ENCODE measurements at regions not wholly inside any gene's neighbourhood (a gene's known extent, or its start where the extent isn't known, plus 50 kb on each side); places are given as distances from the start of the nearest gene placed in this dataset.

- in situ Hi-C loops (cut with HindIII; ENCODE audit: low sequenced_read_pairs): no loop called here
Measured at GRCh38 chr2:3005859-3006501, 371.6 kb downstream of the EIPR1 start.

DNA sequence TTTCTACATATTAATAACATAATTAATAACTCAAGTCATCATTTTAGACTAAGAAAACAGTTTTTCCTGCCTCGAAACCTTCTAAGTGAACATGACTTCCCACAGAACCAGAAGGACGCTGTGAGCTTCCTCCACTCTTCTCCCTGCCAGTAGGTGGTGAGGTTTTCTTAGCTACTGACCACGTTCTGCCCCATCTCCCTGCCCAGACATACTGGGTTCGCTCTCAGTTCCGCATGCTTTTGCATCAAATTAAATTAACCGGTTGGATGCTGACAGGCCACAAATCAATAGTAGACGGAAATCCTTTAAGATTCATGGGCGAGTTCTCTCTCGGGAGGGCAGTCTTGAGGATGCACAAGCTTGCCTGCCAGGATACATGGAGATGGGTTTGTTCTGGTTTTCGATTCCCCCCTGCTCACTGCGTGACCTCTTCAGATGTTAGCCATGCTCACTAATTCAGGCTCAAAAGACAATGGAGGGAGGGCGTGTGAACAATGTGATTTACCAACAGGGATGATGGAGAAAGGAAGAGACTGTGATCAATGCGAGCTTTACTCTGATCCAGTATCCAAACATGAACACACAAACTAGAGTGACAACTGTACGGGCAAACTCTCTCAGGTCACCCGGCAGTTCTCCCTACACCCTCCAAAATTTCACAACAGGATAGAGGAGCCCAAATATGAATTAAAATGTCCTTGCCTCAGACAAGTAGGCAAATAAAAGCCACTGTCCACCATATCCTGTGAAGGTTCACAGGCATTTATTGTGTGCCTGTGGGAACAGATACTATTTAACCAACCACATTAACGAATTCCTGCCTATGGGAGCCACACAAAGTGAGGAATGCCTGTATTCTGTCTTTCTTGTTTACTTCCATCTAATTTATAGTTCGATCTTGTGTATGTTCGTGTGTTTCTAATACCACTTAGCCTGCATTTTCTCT is 375.7 kb downstream of the EIPR1 start:
- in situ Hi-C loops (cut with HindIII; ENCODE audit: low sequenced_read_pairs): loop anchor here (5.0 kb wide), 1 partner anchor 65 kb away; no protein-coding TSS in a partner anchor

DNA sequence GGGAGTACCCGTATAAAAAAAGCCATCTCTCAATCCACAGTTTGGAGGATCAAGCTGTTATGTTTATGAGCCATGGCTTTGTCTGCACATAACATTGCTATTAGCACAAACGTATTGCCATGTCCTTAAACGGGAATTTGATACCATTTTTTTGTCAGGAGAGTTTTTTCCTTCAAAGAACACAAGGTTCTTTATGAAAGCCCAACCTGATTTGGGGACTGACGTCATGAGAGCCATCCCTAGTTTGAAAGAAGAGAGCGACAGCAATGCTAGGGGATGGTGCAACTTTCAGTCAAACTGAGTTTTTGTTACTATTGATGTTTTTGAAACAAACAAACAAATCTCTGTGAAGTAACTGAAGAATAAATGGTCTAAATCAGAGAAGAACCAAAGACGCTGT is 376.6 kb downstream of the EIPR1 start:
- in situ Hi-C loops (cut with HindIII; ENCODE audit: low sequenced_read_pairs): loop anchor here (5.0 kb wide), 1 partner anchor 66 kb away; no protein-coding TSS in a partner anchor

- in situ Hi-C loops (cut with HindIII; ENCODE audit: low sequenced_read_pairs): loop anchor here (5.0 kb wide), 1 partner anchor 67 kb away; no protein-coding TSS in a partner anchor
Measured at GRCh38 chr2:3000125-3000524, 377.5 kb downstream of the EIPR1 start.

DNA sequence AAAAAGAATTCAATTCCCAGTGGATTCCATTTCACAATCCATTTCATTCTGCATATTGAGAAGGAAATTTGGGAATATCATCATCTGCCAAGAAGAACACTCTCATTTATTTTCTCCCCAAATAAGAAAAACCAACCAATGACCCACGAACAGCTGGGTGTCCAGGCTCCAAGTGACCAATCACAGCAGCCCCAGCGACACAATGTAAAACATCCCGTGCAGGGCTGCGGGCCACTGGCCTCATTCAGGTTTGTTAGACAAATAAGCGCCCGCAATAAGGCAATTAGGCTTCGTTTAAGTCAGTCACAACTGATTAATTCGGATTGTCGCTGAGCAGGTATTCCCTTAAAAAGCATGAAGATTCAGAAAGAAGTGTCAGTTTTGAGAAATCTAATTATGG is 378.6 kb downstream of the EIPR1 start:
- in situ Hi-C loops (cut with HindIII; ENCODE audit: low sequenced_read_pairs): no loop called here

DNA sequence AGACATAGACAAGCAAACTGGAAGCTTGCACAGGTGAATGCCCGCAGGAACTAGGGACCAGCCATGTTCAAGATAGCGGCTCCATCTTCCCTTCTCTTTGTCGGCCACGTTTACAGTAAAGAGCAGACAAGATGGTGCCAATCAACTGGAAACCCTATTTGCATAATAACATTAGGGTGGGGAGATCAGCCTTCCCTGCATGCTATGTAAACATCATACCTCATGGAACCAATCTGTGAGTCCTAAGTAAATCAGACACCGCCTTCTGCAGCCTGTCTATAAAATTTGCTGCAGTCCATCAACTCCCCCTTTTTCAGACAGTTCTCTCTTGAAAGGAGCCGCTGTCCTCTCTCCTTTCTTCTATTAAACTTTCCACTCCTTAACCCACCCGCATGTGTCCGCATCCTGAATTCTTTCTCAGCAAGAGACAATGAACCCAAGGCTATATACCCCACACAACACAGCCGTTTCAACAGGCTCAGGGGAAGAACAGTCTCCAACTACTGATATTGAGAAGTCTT is 384.4 kb downstream of the EIPR1 start:
- in situ Hi-C loops (cut with HindIII; ENCODE audit: low sequenced_read_pairs): no loop called here

GRCh38 chr2:2992634-2993033 is 385.0 kb downstream of the EIPR1 start:
- in situ Hi-C loops (cut with HindIII; ENCODE audit: low sequenced_read_pairs): no loop called here

GRCh38 chr2:2985020-2985419 is 392.6 kb downstream of the EIPR1 start:
- in situ Hi-C loops (cut with HindIII; ENCODE audit: low sequenced_read_pairs): no loop called here

GRCh38 chr2:2981000-2981399 is 396.6 kb downstream of the EIPR1 start:
- in situ Hi-C loops (cut with HindIII; ENCODE audit: low sequenced_read_pairs): no loop called here

DNA sequence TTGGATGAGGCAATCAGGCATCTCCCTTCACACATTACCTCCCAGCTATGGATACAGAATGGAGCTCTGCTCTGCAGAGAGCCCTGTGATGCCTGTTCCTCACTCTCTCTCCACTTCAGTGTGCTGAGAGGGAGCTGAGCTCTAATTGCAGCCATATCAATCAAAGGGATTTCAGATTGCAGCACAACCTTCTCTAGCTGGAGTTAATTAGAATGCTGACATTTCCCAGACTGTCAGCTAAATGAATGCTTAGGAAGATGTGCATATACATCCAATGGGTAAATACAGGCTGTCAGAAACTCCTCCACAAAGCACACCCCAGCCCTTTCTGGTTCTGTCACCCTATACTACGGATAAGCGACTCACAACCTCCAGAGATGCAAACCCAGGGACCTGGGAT is 402.6 kb downstream of the EIPR1 start:
- in situ Hi-C loops (cut with HindIII; ENCODE audit: low sequenced_read_pairs): no loop called here

DNA sequence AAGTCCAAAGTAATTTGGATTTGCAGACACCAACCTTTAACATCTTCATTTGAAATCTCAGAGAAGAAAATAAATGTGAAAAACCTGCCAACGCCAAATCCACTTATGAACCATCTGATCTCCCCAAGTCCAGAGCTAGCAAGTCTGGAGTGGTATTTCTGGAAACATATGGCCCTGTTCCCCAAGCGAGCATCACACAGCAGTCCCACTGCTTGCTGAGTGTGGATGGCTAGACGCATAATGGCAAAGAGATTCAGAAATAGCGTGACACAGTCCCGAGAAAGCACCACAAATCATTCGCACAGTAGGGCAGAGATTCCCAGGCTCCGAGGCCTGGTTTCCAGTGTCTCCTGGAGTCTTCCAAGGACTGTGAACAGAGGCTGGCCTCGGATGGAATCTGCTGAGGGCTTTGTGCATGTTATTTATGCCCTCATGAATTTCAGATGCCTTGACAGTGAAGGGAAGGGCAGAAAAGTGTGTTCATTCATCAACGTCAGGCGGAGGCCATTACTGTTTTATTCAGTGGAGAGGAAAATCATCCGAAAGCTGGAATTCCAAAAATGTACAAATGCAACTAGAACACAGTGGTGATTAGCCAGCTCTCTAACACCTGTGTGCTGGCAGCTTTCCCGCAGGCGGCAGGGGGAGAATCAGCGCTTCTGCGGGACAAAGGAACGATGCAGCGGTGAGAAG is 417.0 kb downstream of the EIPR1 start:
- in situ Hi-C loops (cut with HindIII; ENCODE audit: low sequenced_read_pairs): no loop called here

GRCh38 chr2:2950403-2950952 is 427.1 kb downstream of the EIPR1 start:
- in situ Hi-C loops (cut with HindIII; ENCODE audit: low sequenced_read_pairs): no loop called here

GRCh38 chr2:2947406-2947805 is 430.2 kb downstream of the EIPR1 start:
- in situ Hi-C loops (cut with HindIII; ENCODE audit: low sequenced_read_pairs): no loop called here

DNA sequence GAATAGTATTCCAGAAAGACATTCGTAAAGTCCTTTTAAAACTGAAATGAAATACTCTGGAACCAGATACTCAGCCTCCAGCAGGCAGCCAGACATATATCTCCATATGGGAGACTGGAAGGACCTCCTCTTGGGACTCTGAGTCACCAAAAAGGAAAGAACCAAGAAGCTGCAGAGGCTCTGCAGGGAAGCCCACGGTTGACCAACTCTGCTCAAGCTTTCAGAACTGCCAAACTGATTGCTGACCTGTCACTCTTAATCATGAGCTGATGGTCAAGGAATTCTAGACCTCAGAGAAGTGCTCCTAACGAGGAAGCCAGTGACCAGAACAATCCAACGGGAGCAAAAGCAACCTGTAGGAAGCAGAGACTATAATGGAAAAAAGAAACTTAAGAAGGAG is 434.7 kb downstream of the EIPR1 start:
- in situ Hi-C loops (cut with HindIII; ENCODE audit: low sequenced_read_pairs): no loop called here

DNA sequence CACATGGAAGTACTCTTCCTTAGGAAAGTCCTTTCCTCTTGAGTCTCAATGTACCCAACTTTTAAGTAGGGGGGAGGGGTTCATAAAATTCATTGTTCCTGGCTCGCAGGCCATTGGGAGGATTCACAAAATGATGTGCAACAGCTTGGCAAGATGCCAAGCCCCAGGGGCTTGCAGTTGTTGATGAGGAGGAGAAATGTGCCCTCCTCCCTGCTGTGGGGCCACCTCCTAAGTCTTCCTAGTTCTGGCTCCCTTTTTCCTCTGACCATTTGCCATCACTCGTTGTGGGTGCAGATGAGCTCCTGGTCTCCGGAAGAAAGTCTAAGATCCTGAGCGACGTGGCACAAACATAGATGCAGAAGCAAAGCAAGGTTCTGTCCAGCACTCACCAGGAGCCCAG is 435.4 kb downstream of the EIPR1 start:
- in situ Hi-C loops (cut with HindIII; ENCODE audit: low sequenced_read_pairs): no loop called here

DNA sequence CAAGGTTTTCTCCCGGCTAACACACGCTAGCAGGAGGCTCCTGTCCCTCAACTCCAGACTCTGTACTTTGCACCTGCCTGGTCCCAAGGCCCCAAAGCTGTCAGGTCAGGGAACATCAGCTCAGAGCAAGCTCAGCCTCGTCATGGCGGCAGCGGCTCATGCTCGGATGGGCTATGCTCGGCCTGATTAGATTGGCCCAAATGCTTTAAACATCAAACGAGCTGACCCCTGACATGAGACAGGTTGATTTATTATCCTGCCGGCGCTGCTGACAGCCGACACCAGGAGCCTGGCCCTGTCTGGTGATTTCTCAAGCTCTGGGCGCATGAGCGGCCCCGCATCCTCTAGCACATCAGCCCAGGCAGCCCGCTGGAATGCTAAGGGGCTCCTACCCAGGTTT is 436.4 kb downstream of the EIPR1 start:
- in situ Hi-C loops (cut with HindIII; ENCODE audit: low sequenced_read_pairs): no loop called here

DNA sequence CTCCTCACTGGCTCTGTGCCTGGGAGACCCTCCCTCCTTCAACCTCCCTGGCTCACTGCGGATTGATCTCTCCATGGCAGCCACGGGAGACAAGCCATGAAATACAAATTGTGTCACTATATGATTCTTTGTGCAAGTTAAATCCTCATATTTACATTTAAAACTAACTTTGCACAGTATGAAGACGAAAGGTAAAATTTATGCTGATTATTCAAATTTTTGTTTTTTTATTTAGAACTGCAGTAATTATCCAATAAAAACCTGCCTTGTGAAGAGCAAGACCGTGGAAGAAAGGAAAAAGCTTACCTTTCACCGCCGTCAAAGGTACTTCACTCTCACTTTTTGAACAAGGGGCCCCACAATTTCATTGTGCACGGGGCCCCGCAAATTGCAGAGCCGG is 436.9 kb downstream of the EIPR1 start:
- in situ Hi-C loops (cut with HindIII; ENCODE audit: low sequenced_read_pairs): no loop called here

DNA sequence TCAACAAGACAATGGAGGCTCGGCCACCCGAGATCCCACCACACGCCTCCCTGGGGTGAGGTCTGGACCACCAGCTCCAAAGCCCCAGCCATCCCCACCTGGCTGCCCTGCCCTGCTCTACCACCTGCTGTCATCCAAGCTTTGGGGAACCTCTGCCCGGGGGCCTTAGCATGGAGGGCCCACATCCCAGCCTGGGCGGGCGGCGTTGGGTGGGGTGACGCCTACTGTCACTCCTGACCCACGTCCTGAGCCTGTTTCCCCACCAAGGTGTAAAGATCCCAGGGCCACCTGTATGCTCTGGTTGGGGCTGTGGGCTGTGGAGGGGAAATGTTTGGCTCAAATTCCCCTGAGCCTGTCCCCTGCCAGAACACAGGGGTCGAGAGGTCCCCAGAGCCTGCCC is 437.6 kb downstream of the EIPR1 start:
- in situ Hi-C loops (cut with HindIII; ENCODE audit: low sequenced_read_pairs): no loop called here

- in situ Hi-C loops (cut with HindIII; ENCODE audit: low sequenced_read_pairs): no loop called here
Measured at GRCh38 chr2:2939078-2939795, 438.4 kb downstream of the EIPR1 start.

- in situ Hi-C loops (cut with HindIII; ENCODE audit: low sequenced_read_pairs): no loop called here
Measured at GRCh38 chr2:2938481-2938880, 439.1 kb downstream of the EIPR1 start.

Measured in endothelial cell of hepatic sinusoid (primary cell).